Hepatocyte (in vitro differentiated cells): ENCODE measurements at regions not wholly inside any gene's neighbourhood (a gene's known extent, or its start where the extent isn't known, plus 50 kb on each side); places are given as distances from the start of the nearest gene placed in this dataset.

Experiments
- DNase-seq: peaks from one replicate; pipeline ENCODE4 v3.0.0-alpha.2; 2016; ENCODE audit warnings: low spot score
- H2AFZ ChIP-seq: fragments of 200-600 bp; sonication (generic); 2 replicates; pipeline ENCODE4 v1.6.0; 2016; ENCODE audit warnings: antibody characterized with exemption, mild to moderate bottlenecking
- H3K27ac ChIP-seq: fragments of 200-600 bp; sonication (generic); 2 replicates; pipeline ENCODE4 v1.5.1; 2016; ENCODE audit warnings: mild to moderate bottlenecking
- H3K27me3 ChIP-seq: fragments of 200-600 bp; sonication (generic); 2 replicates; pipeline ENCODE4 v1.6.1; 2016
- H3K36me3 ChIP-seq: fragments of 200-600 bp; sonication (generic); replicated peaks from 2 replicates; pipeline ENCODE4 v1.5.1; 2016; ENCODE audit warnings: low read depth; ENCODE audit not compliant: insufficient read depth
- H3K4me1 ChIP-seq: fragments of 200-600 bp; sonication (generic); 2 replicates; pipeline ENCODE4 v1.5.1; 2016; ENCODE audit warnings: mild to moderate bottlenecking, moderate library complexity; ENCODE audit not compliant: insufficient read depth
- H3K4me2 ChIP-seq: fragments of 200-600 bp; sonication (generic); 2 replicates; pipeline ENCODE4 v1.6.0; 2016
- H3K4me3 ChIP-seq: fragments of 200-600 bp; sonication (generic); 2 replicates; pipeline ENCODE4 v1.5.1; 2016; ENCODE audit warnings: mild to moderate bottlenecking
- H3K79me2 ChIP-seq: fragments of 200-600 bp; sonication (generic); 2 replicates; pipeline ENCODE4 v1.6.0; 2017; ENCODE audit warnings: mild to moderate bottlenecking
- H3K9me2 ChIP-seq: fragments of 200-600 bp; sonication (generic); replicated peaks from 2 replicates; pipeline ENCODE4 v1.6.0; 2017; ENCODE audit warnings: mild to moderate bottlenecking; ENCODE audit not compliant: insufficient read depth
- H3K9me3 ChIP-seq: fragments of 200-600 bp; sonication (generic); 2 replicates; pipeline ENCODE4 v1.5.1; 2016; ENCODE audit warnings: low read depth, mild to moderate bottlenecking
- H4K20me1 ChIP-seq: fragments of 200-600 bp; sonication (generic); 2 replicates; pipeline ENCODE4 v1.6.0; 2016; ENCODE audit warnings: mild to moderate bottlenecking; ENCODE audit not compliant: insufficient read depth, poor library complexity, severe bottlenecking
- EZH2 ChIP-seq: fragments of 200-600 bp; sonication (generic); IDR thresholded peaks from 2 replicates; pipeline ENCODE4 v1.6.1; 2016; ENCODE audit warnings: antibody characterized with exemption, mild to moderate bottlenecking, borderline replicate concordance
- EZH2phosphoT487 ChIP-seq: fragments of 200-600 bp; sonication (generic); IDR thresholded peaks from one replicate; pipeline ENCODE4 v1.6.1; 2018; ENCODE audit warnings: antibody characterized with exemption, mild to moderate bottlenecking, low read depth, moderate library complexity; ENCODE audit not compliant: unreplicated experiment, severe bottlenecking
- WGBS: methylation state at CpG from one replicate; pipeline ENCODE4 v1.1.6; 2016; ENCODE audit warnings: low lambda C conversion rate; ENCODE audit errors: missing lambda C conversion rate; 5-methylcytosine and 5-hydroxymethylcytosine counted together
- TF ChIP-seq, protein P1 (sequence below): fragments of 200-600 bp; sonication (generic); IDR thresholded peaks from 2 replicates; pipeline ENCODE4 v1.5.1; 2016; ENCODE audit warnings: antibody characterized with exemption, mild to moderate bottlenecking; ENCODE audit not compliant: poor library complexity

GRCh38 chr19:29111576-29111975, 101.4 kb downstream of the UQCRFS1 start:
- H3K27me3 ChIP-seq: no peaks in the 10 kb centered on the region
- H3K79me2 ChIP-seq: no peaks in the 10 kb centered on the region
- H3K9me2 ChIP-seq: no peaks in the 10 kb centered on the region
- H4K20me1 ChIP-seq: no peaks in the 10 kb centered on the region
- H3K27ac ChIP-seq: no peak overlapping the region
- H3K4me2 ChIP-seq: no peak overlapping the region
- WGBS: 90% methylated on average over 6 of the region's 6 CpGs
- H3K9me3 ChIP-seq: no peaks in the 10 kb centered on the region
- TF ChIP-seq EZH2 (no peak), EZH2phosphoT487 (no peak)
- TF ChIP-seq, protein P1, sequence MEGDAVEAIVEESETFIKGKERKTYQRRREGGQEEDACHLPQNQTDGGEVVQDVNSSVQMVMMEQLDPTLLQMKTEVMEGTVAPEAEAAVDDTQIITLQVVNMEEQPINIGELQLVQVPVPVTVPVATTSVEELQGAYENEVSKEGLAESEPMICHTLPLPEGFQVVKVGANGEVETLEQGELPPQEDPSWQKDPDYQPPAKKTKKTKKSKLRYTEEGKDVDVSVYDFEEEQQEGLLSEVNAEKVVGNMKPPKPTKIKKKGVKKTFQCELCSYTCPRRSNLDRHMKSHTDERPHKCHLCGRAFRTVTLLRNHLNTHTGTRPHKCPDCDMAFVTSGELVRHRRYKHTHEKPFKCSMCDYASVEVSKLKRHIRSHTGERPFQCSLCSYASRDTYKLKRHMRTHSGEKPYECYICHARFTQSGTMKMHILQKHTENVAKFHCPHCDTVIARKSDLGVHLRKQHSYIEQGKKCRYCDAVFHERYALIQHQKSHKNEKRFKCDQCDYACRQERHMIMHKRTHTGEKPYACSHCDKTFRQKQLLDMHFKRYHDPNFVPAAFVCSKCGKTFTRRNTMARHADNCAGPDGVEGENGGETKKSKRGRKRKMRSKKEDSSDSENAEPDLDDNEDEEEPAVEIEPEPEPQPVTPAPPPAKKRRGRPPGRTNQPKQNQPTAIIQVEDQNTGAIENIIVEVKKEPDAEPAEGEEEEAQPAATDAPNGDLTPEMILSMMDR: no peak
- H3K4me1 ChIP-seq: no peaks in the 10 kb centered on the region
- H2AFZ ChIP-seq: no peak overlapping the region
- DNase-seq: no peak
- H3K4me3 ChIP-seq: no peak overlapping the region
- no peaks in the 10 kb centered on the region for H3K36me3 ChIP-seq

DNA sequence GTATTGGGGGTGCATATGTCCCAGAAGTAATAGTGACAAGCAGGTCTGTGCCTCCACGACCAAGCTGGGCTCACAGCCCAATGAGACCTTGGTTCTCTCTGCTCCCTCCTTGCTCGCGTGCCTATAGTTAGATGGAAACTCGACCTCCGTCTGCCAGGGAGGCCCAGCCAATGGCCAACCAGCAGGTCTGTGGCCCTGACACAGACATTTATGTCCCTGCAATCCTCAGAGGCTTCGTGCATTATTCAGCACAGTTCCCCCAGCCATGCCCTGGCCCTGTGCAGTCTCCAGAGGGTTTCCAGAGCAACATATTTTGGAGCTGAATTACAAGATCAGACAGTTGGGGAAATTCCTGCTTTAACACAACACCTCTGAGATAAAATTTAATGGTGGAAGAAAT, 105.1 kb downstream of the UQCRFS1 start:
- H3K4me1 ChIP-seq: no peaks in the 10 kb centered on the region
- no peak overlapping the region for H3K4me3 ChIP-seq
- H3K79me2 ChIP-seq: no peaks in the 10 kb centered on the region
- H3K36me3 ChIP-seq: no peaks in the 10 kb centered on the region
- WGBS: 69% methylated on average over 6 of the region's 6 CpGs
- H4K20me1 ChIP-seq: no peaks in the 10 kb centered on the region
- no peak overlapping the region for H2AFZ ChIP-seq
- DNase-seq: no peak
- H3K9me2 ChIP-seq: no peaks in the 10 kb centered on the region
- H3K27me3 ChIP-seq: no peaks in the 10 kb centered on the region
- no peak for TF ChIP-seq EZH2phosphoT487
- TF ChIP-seq EZH2: no peak
- TF ChIP-seq, protein P1: no peak
- no peaks in the 10 kb centered on the region for H3K9me3 ChIP-seq
- H3K27ac ChIP-seq: no peak overlapping the region
- no peak overlapping the region for H3K4me2 ChIP-seq

DNA sequence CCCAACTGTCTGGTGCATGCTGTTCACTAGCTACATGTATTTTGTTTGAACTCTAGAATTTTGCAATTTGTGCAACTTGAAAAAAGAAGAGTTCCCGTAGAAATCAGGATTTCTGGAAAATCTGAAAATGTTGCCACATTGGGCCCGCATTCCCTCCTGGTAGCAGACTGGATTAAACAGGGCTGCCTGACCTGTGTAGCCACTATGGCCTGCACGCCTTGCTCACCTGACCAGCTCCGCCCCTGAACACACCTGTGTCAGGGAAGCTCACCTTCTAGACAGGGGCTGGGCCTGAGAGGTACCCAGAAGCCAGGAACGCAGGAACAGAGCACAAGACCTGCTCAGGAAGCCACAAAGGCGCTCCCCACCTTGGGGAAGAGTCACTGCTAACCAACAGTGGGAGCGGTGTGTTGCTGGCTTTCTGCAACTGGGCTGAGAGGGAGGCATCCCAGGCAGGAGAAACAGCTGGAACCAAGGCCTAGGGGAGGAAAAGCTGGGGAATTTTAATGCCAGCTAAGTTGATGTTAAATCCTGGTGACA, 106.5 kb downstream of the UQCRFS1 start:
- Histone ChIP-seq H3K27me3 (no peaks in the 10 kb centered on the region), H3K4me1 (no peaks in the 10 kb centered on the region), H3K79me2 (no peaks in the 10 kb centered on the region), H3K9me2 (no peaks in the 10 kb centered on the region), H3K4me3 (no peak overlapping the region), H3K4me2 (no peak overlapping the region), H3K36me3 (no peaks in the 10 kb centered on the region), H3K27ac (no peak overlapping the region), H4K20me1 (no peaks in the 10 kb centered on the region), H2AFZ (no peak overlapping the region), H3K9me3 (no peaks in the 10 kb centered on the region)
- TF ChIP-seq, protein P1: no peak
- TF ChIP-seq EZH2phosphoT487 (no peak), EZH2 (no peak)
- 90% methylated on average over 7 of the region's 7 CpGs for WGBS
- no peak for DNase-seq
